H9 (cell line): ENCODE measurements at regions not wholly inside any gene's neighbourhood (a gene's known extent, or its start where the extent isn't known, plus 50 kb on each side); places are given as distances from the start of the nearest gene placed in this dataset.

Source experiments
- DNase-seq: peaks from one replicate; pipeline ENCODE4 v3.0.0-alpha.2; 2017
- H2AFZ ChIP-seq: one replicate; pipeline ENCODE4 v1.6.1; 2013; ENCODE audit warnings: mild to moderate bottlenecking, low read length, control low read depth, moderate library complexity
- H2AK5ac ChIP-seq: 2 replicates; pipeline ENCODE4 v1.6.1; 2013; ENCODE audit warnings: low read length, control low read depth, mixed read lengths; ENCODE audit not compliant: insufficient read length
- H2BK120ac ChIP-seq: one replicate; pipeline ENCODE4 v1.6.1; 2013; ENCODE audit warnings: low read depth, mild to moderate bottlenecking, low read length, control low read depth, inconsistent platforms; ENCODE audit not compliant: poor library complexity, severe bottlenecking
- H2BK12ac ChIP-seq: 2 replicates; pipeline ENCODE4 v1.6.1; 2013; ENCODE audit warnings: low read length, control low read depth, mixed read lengths, low read depth; ENCODE audit not compliant: insufficient read length
- H2BK15ac ChIP-seq: 2 replicates; pipeline ENCODE4 v1.6.1; 2013; ENCODE audit warnings: low read depth, low read length, control low read depth
- H2BK20ac ChIP-seq: one replicate; pipeline ENCODE4 v1.6.1; 2013; ENCODE audit warnings: low read depth, mild to moderate bottlenecking, low read length, control low read depth, inconsistent platforms; ENCODE audit not compliant: poor library complexity, severe bottlenecking
- H2BK5ac ChIP-seq: 2 replicates; pipeline ENCODE4 v1.6.1; 2013; ENCODE audit warnings: low read length, control low read depth, mixed read lengths; ENCODE audit not compliant: insufficient read length
- H3K14ac ChIP-seq: 2 replicates; pipeline ENCODE4 v1.6.1; 2013; ENCODE audit warnings: low read length, control low read depth; ENCODE audit not compliant: insufficient read depth
- H3K18ac ChIP-seq: 2 replicates; pipeline ENCODE4 v1.6.1; 2013; ENCODE audit warnings: low read depth, mild to moderate bottlenecking, mixed read lengths, low read length, control low read depth; ENCODE audit not compliant: insufficient read length
- H3K23ac ChIP-seq: 2 replicates; pipeline ENCODE4 v1.6.1; 2013; ENCODE audit warnings: low read length, control low read depth, mixed read lengths, low read depth; ENCODE audit not compliant: insufficient read length
- H3K23me2 ChIP-seq: 2 replicates; pipeline ENCODE4 v1.6.1; 2013; ENCODE audit warnings: low read depth, mild to moderate bottlenecking, mixed read lengths, low read length, control low read depth; ENCODE audit not compliant: insufficient read length, poor library complexity, severe bottlenecking
- H3K27ac ChIP-seq: 2 replicates; pipeline ENCODE4 v1.5.1; 2013; ENCODE audit warnings: low read length, control low read depth, mixed read lengths, low read depth; ENCODE audit not compliant: insufficient read length
- H3K27me3 ChIP-seq: 2 replicates; pipeline ENCODE4 v1.6.1; 2013; ENCODE audit warnings: low read length, control low read depth, inconsistent platforms; ENCODE audit not compliant: insufficient read depth
- H3K4ac ChIP-seq: 2 replicates; pipeline ENCODE4 v1.6.1; 2013; ENCODE audit warnings: low read depth, mild to moderate bottlenecking, control low read depth, inconsistent platforms, low read length, moderate library complexity
- H3K4me1 ChIP-seq: 2 replicates; pipeline ENCODE4 v1.6.1; 2013; ENCODE audit warnings: low read length, control low read depth, inconsistent platforms; ENCODE audit not compliant: insufficient read depth
- H3K4me2 ChIP-seq: 2 replicates; pipeline ENCODE4 v1.6.1; 2013; ENCODE audit warnings: low read length, control low read depth, mixed read lengths; ENCODE audit not compliant: insufficient read length, insufficient read depth
- H3K56ac ChIP-seq: 2 replicates; pipeline ENCODE4 v1.6.1; 2013; ENCODE audit warnings: low read depth, mild to moderate bottlenecking, mixed read lengths, low read length, control low read depth; ENCODE audit not compliant: insufficient read length
- H3K79me1 ChIP-seq: 2 replicates; pipeline ENCODE4 v1.6.1; 2013; ENCODE audit warnings: low read depth, mild to moderate bottlenecking, moderate library complexity, low read length, control low read depth, inconsistent platforms; ENCODE audit not compliant: insufficient read depth, poor library complexity, severe bottlenecking
- H3K79me2 ChIP-seq: 2 replicates; pipeline ENCODE4 v1.6.1; 2013; ENCODE audit warnings: low read length, control low read depth, inconsistent platforms; ENCODE audit not compliant: insufficient read depth
- H3K9ac ChIP-seq: 2 replicates; pipeline ENCODE4 v1.6.1; 2013; ENCODE audit warnings: low read length, control low read depth, mixed read lengths; ENCODE audit not compliant: insufficient read length; ENCODE audit errors: extremely low read depth
- H3K9me3 ChIP-seq: one replicate; pipeline ENCODE4 v1.6.1; 2013; ENCODE audit warnings: low read depth, low read length, inconsistent platforms; ENCODE audit not compliant: control insufficient read depth
- H3T11ph ChIP-seq: one replicate; pipeline ENCODE4 v1.6.1; 2013; ENCODE audit warnings: mild to moderate bottlenecking, low read length, control low read depth, inconsistent platforms
- H4K20me1 ChIP-seq: one replicate; pipeline ENCODE4 v1.6.1; 2013; ENCODE audit not compliant: control insufficient read depth, insufficient read length, insufficient read depth
- H4K5ac ChIP-seq: 2 replicates; pipeline ENCODE4 v1.6.1; 2013; ENCODE audit warnings: low read depth, mild to moderate bottlenecking, mixed read lengths, low read length, control low read depth; ENCODE audit not compliant: insufficient read length
- H4K8ac ChIP-seq: replicated peaks from 2 replicates; pipeline ENCODE4 v1.6.1; 2013; ENCODE audit warnings: low read length, control low read depth, mixed read lengths, low read depth; ENCODE audit not compliant: insufficient read length
- H4K91ac ChIP-seq: 2 replicates; pipeline ENCODE4 v1.6.1; 2013; ENCODE audit warnings: low read depth, mild to moderate bottlenecking, moderate library complexity, mixed read lengths, low read length, control low read depth; ENCODE audit not compliant: insufficient read length
- H3K27ac Mint-ChIP-seq, 3 experiments: 2 replicates in 2 of 3; 3 replicates in 1 of 3; pipeline ENCODE4 v1.8.0; 2020 to 2021; ENCODE audit warnings: mixed read lengths in 3 of 3, mild to moderate bottlenecking in 1 of 3, moderate library complexity in 1 of 3
- H3K27me3 Mint-ChIP-seq: 2 replicates; pipeline ENCODE4 v1.8.0; 2021; ENCODE audit warnings: low read depth, mild to moderate bottlenecking, moderate library complexity, mixed read lengths
- H3K36me3 Mint-ChIP-seq, 3 experiments: 2 replicates in 2 of 3; 3 replicates in 1 of 3; pipeline ENCODE4 v1.8.0; 2020 to 2021; ENCODE audit warnings: low read depth in 3 of 3, mixed read lengths in 3 of 3; ENCODE audit not compliant: insufficient read depth in 1 of 3
- H3K4me1 Mint-ChIP-seq, 2 experiments: 2 replicates each; pipeline ENCODE4 v1.8.0; 2020; ENCODE audit warnings: mixed read lengths in 2 of 2
- H3K4me3 Mint-ChIP-seq, 2 experiments: 2 replicates in 1 of 2; 3 replicates in 1 of 2; pipeline ENCODE4 v1.8.0; 2020 to 2021; ENCODE audit warnings: mild to moderate bottlenecking in 2 of 2, mixed read lengths in 2 of 2, moderate library complexity in 1 of 2
- H3K9me3 Mint-ChIP-seq, 2 experiments: 2 replicates in 1 of 2; 3 replicates in 1 of 2; pipeline ENCODE4 v1.8.0; 2020; ENCODE audit warnings: mild to moderate bottlenecking in 2 of 2, mixed read lengths in 2 of 2, moderate library complexity in 1 of 2
- WGBS: extraction: QIAGEN DNeasy Blood & Tissue Kit; methylation state at CpG from one replicate; pipeline ENCODE4 v1.1.7; 2013; ENCODE audit warnings: missing lambda C conversion rate, low lambda C conversion rate, mixed read lengths; ENCODE audit not compliant: insufficient read length; ENCODE audit errors: extremely low coverage; 5-methylcytosine and 5-hydroxymethylcytosine counted together
- TF ChIP-seq, protein P1 (sequence below): fragments of 200-600 bp; sonication (generic); conservative IDR thresholded peaks from 3 replicates; pipeline ENCODE4 v1.8.0; 2021; ENCODE audit warnings: antibody characterized with exemption, mild to moderate bottlenecking

DNA sequence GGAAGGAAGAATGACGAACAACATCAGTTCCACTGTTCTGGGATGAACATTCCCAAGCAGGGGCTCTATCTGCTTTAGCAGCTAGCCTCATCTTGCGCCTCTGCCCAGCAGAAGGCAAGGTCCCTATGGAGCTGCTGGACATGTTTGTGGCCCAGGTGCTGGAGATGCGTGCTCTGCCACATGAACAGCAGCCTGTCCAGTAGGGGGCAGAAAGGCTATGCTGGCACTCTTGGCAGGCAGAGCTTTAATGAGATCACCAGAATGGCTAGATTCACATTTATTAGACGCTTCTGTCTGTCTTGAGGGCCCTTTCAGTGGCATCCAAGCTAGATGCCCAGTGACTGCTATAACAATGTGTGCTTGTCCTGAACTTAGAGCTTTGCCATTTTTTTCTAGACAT, 1826.0 kb downstream of the STIM2 start:
- H4K20me1 ChIP-seq, result no peaks in the 10 kb centered on the region
- H2BK20ac ChIP-seq, result no peak overlapping the region
- H4K5ac ChIP-seq, result no peak overlapping the region
- TF ChIP-seq, protein P1, sequence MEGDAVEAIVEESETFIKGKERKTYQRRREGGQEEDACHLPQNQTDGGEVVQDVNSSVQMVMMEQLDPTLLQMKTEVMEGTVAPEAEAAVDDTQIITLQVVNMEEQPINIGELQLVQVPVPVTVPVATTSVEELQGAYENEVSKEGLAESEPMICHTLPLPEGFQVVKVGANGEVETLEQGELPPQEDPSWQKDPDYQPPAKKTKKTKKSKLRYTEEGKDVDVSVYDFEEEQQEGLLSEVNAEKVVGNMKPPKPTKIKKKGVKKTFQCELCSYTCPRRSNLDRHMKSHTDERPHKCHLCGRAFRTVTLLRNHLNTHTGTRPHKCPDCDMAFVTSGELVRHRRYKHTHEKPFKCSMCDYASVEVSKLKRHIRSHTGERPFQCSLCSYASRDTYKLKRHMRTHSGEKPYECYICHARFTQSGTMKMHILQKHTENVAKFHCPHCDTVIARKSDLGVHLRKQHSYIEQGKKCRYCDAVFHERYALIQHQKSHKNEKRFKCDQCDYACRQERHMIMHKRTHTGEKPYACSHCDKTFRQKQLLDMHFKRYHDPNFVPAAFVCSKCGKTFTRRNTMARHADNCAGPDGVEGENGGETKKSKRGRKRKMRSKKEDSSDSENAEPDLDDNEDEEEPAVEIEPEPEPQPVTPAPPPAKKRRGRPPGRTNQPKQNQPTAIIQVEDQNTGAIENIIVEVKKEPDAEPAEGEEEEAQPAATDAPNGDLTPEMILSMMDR, result peak; percentile 78
- no peak overlapping the region for H3K4ac ChIP-seq
- no peak overlapping the region for H3K23ac ChIP-seq
- H4K8ac ChIP-seq, result no peak overlapping the region
- no peak overlapping the region for H2BK15ac ChIP-seq
- peaks cover 15 to 24% of the 10 kb centered on the region in 2 experiments for H3K4me1 Mint-ChIP-seq
- H3T11ph ChIP-seq, result no peak overlapping the region
- no peak overlapping the region for H3K56ac ChIP-seq
- H3K4me2 ChIP-seq, result no peak overlapping the region
- no peaks in the 10 kb centered on the region for H3K79me2 ChIP-seq
- peak; percentile 78 for DNase-seq
- H2AK5ac ChIP-seq, result no peak overlapping the region
- no CpG with 5 or more reads among the region's 4 CpGs for WGBS
- H3K14ac ChIP-seq, result no peak overlapping the region
- H3K36me3 Mint-ChIP-seq, result peaks cover 0 to 6% (median 0%) of the 10 kb centered on the region in 3 experiments; a peak in 1 of 7 replicates
- H3K4me3 Mint-ChIP-seq, result no peak overlapping the region
- H3K9ac ChIP-seq, result no peak overlapping the region
- no peak overlapping the region for H2BK12ac ChIP-seq
- H3K27me3 ChIP-seq, result no peaks in the 10 kb centered on the region
- no peak overlapping the region for H2BK5ac ChIP-seq
- no peaks in the 10 kb centered on the region for H3K27me3 Mint-ChIP-seq
- no peaks in the 10 kb centered on the region for H3K9me3 Mint-ChIP-seq
- no peak overlapping the region for H2AFZ ChIP-seq
- no peak overlapping the region for H3K27ac Mint-ChIP-seq
- H2BK120ac ChIP-seq, result no peak overlapping the region
- peaks cover 4% of the 10 kb centered on the region; the same call in 1 of the 2 replicates for H3K4me1 ChIP-seq
- H3K18ac ChIP-seq, result no peak overlapping the region
- H3K79me1 ChIP-seq, result no peaks in the 10 kb centered on the region
- no peaks in the 10 kb centered on the region for H3K23me2 ChIP-seq
- no peak overlapping the region for H3K27ac ChIP-seq
- no peak overlapping the region for H4K91ac ChIP-seq
- no peaks in the 10 kb centered on the region for H3K9me3 ChIP-seq
